CD4-positive, alpha-beta T cell treated with Interleukin-15 for 1 hour (primary cell): ENCODE measurements at regions not wholly inside any gene's neighbourhood (a gene's known extent, or its start where the extent isn't known, plus 50 kb on each side); places are given as distances from the start of the nearest gene placed in this dataset.

Source experiments
- DNase-seq: peaks from one replicate; pipeline ENCODE4 v3.0.0-alpha.2; 2020

DNA sequence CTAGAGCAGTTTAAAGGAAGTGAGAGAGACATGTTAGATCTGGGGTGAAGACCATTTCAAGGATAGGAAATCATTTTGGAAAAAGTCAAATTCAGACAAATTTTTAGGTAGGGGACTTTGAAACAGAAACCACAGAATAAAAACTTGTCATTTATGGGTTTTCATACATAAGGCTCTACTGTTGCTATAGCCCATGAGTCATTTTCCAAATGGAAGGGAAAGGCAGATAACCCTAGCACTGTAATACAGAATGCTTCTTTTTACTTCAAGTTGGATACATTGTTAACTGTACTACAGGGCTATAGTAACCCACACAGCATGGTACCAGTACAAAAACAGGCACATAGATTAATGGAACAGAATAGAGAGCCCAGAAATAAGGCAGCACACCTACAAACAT is 455.4 kb downstream of the EBF1 start:
- DNase-seq: no peak

DNA sequence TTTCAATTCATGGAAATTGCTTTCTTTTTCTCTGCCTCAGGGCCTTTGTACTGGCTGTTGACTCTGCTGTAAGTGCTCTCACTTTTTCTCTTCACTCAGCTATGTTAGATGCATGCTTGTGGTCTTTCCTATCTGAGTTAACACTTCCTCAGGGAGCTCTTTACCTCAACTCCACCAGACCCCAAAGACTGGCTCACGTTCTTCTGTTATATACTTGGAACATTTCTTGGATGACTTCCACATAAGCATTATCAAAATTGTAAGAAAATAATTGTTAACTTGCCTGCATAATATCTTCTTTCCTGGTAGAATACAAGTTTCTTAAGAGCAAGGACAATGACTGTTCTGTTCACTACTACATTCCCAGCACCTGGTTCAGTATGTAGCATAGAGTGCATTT is 455.9 kb downstream of the EBF1 start:
- DNase-seq: no peak

DNA sequence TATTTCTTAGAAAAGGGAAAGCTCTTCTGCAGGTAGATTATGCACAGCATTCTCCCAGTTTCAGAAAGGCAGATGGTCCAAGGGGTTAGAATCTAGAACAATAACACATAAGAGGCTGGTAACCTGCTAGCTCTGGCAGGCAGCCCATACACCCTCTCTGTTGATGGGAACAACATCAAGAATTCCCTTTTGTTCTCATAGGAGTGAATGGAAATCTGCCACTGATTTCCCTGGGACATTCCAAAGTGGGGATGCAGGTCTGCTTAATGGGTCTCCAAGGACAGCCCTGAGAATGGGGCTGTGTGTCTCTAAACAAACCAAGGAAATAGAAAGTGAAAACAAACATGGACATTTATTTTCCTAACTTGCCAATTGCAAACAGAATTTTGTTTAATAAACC is 456.8 kb downstream of the EBF1 start:
- no peak for DNase-seq

DNA sequence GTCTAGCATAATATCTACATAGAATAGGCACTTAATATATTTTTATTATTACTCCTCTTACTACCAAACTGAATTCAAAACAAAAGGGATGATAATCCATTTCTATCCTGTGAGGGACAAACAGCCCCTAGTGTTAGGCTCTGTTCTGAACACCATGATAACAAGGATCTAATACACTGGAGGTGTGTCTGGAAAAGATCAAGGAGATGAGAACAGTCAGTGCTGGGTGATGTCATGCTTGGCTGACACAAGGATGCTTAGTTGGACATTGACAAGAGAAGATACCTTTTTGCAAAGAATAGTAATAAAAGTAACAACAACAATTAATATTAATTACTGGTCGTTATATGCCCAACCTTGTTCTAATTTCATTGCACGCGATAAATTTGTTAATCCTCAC is 458.7 kb downstream of the EBF1 start:
- DNase-seq: no peak

DNA sequence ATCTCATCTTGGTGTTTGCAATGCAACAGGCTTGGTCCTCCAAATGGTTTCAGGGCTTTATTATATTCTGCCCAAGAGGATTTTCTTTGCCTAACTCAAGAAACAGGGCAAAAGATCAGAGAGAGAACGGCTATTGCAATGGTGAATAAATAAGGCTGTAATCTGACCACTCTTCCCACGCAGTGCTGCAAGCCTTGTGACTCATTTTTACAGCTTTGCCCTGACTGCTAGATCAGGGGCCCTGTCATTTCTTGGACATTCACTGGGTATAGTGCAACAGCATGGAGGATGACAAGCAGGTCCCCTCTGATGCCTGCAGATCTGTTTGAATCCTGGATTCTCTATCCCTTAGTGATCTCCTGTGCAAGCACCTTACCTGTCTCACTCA is 459.1 kb downstream of the EBF1 start:
- no peak for DNase-seq

DNA sequence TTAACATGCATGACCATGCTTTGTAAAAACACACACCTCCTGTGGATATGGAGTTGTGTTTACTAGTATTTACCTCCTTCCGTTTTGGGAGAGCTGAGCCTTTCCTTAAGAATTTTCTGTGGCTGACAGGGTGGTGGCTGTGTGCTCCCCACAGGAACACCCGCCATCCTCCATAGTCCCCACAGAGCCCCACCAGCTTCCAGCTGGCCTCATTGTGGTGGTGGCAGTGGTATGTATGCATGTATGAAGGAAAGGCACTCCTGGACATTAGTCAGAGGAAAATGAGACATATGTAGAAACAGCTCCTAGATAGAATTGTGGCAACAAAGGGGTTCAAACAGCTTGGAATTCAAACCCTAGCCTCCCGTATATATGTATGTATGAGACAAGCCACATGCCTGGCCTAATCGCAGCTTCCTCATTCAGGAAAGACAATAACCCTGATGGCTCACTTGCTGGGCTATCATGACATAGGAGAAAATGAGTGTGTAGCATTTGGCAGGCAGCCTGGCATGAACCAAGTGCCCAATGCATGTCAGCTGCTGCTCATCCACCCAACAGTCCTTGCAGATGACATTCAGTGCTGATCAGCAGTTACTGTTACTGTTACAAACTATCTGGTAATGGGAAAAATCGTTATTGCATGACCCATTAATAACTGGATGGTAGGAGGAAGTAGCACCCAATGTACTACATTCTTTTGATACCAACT is 459.7 kb downstream of the EBF1 start:
- no peak for DNase-seq

DNA sequence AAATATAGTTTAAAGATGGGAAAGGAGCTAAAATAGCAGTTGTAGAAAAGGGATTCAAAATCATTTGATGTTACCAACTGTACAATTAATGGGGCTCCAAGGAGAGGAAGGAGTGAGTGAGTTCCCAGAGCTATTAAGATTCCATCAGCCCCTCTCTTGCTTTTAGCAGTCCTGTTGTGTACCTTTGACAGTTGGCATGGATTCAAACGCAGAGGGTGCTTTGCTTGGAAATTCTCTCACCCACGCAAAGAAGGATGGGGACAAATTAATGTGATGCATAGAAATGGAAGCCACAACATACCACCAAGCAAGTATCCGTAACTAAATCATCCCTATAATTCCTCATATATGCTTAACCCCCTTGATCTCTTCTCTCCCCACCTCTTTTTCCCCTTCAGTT is 461.3 kb downstream of the EBF1 start:
- DNase-seq: no peak

DNA sequence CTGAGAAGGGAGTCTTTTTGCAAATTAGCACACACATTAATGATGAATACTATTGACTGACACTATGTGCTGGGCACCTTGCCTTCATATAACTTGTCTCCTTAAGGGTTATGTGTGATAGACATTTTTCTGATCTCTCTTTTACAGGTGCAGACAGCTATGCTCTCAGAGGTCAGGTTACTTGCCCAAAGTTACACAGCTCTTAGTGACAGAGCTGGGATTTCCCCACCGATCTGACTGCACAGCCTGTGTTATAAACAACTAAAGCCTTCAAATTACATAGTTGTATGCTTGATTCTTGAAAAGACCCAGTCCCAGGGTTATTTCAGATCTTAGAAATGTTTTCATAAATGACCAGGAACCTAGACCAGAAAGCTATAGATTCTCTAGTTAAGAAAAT is 462.7 kb downstream of the EBF1 start:
- DNase-seq: no peak

DNA sequence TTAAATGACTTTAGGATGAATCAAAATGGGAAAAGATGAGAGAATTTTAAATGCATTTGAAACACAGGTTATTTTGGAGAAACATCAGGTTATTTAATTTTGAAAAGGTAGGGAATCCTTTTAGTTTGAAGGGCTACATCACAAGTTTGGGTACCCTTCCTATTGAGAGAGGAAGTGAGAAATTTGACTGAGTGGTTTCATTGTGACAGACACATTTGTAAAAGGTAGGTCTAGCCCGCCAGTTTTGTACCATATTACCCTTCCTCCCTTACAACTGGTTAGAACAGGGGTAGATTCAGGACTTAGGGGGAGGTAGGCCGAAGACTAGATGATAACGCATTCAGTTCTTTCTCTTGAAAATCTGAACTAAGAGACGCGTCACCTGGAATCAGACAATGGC is 464.2 kb downstream of the EBF1 start:
- no peak for DNase-seq

DNA sequence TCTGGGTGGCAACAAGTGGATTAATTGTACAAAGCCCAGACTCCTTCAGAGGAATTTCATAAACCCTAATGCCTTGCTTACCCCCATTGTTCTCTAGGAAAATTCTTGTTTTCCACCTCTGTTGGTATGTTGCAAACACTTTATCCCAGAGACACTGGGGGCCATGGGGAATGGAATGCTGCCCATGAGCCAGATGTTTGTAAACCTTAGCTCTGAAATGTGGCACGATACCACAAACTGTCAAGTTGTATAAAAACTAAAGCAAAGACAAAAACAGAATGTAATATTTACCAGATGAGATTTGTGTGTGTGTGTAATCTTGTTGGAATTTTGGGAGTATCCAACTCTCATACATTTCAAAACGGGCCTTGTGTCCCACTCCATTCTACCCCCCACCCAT is 465.0 kb downstream of the EBF1 start:
- no peak for DNase-seq

DNA sequence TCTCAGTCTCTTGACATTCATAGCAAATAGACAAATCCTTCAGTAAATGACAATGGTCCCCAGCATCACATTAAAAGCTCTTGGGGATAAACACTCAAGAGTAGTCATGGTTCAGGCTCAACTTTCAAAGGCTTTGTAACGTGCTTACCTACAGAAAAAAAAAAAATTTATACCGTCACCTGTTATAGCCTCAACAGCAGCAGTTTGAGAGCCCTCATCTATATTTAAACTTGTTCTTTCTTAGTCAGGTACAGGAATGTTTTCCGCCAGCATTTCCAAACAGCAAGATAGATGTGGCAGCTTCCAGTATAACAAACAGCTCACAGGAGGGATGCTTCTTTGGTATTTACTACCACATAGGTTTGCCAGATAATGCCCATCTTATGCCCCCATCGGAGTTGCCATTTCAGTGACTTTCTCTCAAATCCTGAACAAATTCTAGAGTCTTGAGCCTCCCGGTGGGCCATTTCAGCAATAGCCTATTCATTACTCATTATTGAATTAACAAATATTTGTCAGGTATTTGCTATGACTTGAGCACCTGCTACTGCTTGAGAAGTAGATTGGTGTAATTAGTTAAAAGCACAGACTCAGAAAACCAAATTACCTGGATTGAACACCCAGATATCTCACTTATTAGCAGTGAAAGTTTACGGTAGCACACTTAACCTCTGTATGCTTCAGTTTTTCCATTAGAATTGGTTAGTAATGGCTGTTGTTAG is 470.0 kb downstream of the EBF1 start:
- DNase-seq: no peak

DNA sequence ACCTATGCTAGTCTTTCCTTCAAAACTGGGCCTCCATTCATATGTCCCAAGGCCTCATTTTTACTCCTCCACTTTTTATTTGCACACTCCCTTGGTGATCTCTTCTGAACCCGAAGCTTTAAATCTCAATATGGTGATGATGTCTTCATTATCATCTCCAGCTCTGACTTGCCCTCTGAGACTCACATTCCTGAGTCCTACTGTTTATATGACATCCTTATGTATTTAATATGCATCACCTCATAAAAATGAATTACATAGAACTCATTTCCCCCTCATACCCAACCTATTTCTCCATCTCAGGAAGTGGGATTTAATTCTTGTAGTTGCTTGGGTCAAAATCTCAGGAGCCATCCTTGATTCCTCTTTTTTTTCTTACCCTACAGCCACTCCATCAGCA is 473.0 kb downstream of the EBF1 start:
- no peak for DNase-seq

DNA sequence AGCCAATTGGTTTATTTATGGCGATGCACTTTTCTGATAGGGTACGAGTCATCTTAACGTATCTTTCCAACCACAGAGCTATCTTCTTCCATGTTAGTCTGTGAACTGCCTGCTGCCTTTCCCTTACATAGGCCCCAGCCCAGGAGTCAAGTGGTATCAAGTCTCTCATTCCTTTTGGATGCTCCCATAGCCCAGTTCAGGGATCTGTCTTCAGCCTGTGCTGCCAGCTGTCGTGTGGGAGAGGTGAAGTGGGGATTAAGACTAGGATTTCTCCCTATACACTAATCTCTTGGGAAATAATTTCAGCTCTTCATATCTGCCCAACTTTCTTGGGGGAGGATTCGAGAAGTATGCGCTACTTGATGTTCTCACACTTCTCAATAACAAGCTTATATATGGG is 475.7 kb downstream of the EBF1 start:
- DNase-seq: no peak

DNA sequence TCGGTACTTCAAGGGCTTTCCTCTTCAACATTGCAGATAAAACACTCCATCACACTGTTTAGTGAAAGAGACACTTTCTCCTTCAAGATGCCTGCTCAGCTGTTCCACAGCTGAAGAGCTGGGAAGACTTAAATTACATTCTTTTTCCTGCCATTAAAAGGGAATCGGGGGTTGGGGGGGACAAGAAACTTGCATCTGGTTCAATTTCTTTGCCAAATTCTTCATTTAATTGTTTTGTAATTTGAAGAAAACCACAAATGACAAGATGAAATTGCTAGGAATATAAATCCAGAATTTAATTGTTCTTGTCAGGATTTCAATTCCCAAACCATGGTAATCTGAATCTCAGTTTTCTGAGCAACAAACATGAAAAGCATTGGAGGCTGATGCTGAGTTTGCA is 478.3 kb downstream of the EBF1 start:
- DNase-seq: no peak

DNA sequence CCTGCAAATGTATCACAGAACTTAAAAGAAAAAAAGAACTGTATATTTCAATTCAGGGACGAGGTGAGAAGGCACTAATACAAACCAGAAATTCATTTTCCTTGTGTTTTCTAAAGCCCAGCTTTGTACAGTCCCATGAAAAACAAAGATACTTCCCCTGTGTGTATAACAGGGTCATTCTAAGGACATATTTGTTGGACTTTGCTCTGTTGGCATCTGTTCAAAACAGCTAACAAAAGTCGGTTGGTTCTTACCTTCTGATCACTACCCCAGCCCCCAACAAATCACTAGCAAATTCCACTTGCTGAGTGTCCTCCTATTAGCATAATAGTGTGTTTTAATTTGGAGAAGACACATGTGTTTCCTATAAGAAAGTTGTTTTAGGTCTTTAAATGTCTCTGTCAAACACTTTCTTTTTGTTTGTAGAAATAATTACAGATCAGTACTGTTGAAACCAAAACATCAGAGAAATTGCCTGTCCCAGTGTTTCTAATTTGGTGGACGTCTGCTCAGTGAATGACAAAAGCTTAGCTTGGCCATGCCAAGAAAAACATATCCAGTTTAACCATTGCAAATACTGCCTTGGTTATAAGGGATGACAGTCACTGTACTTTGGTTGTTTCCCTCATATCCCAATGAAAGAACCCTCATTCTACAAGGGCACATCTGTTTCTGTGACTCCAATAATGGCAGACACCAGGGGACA is 480.5 kb downstream of the EBF1 start:
- DNase-seq: no peak

DNA sequence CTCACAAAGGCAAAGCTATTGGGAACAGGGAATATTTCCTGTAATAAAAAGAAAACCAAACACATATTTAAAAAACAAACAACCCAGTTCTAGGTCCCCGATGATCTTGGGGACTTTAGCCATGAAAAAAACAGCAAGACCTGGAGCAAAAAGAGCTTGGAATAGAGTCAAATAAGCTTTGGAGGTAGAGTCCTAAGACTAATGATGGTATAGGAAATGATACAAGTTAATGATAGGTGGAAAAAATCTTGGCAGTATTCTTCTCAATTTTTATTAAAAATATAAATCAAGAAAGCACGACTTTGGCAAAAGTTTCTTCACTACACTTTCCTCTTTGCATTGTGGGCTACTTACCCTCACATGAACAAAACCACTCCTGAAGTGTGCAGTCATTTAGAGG is 481.5 kb downstream of the EBF1 start:
- no peak for DNase-seq

DNA sequence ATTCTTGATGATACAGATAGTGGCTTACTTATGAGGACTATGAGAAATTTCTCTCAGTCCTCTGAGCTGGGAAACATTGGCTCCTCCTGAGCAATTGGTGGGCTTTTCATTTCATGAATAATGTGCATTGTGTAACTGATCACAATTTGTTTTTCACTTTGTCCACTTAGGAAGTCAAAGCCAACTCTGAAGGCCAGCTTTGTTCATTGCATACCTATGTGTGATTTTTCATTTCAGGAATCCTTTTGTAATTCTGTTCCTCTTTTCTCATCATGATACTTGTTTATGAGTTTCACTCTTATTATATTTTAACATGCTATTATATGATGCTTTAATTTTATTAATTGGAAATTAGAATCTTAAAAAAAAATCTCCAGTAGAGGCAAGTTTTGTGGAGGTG is 483.0 kb downstream of the EBF1 start:
- DNase-seq: no peak

DNA sequence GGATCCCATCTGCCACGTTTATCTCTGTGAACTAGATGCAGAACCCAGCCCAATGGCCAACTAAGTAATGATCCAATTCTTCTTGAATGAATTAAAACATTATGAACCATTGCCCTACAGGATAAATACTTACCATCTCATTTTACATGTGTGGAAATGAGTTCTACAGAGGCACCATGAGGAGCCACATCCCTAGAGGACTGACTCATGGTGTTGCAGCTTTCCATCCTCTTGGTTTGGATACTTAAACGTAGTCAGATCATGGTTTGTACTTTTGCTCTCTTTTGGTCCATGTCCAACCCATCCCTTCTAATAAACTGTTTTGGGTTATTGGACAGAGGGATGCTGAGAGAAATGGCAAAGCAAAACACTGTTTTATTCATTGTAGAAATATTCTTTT is 484.8 kb downstream of the EBF1 start:
- DNase-seq: no peak

DNA sequence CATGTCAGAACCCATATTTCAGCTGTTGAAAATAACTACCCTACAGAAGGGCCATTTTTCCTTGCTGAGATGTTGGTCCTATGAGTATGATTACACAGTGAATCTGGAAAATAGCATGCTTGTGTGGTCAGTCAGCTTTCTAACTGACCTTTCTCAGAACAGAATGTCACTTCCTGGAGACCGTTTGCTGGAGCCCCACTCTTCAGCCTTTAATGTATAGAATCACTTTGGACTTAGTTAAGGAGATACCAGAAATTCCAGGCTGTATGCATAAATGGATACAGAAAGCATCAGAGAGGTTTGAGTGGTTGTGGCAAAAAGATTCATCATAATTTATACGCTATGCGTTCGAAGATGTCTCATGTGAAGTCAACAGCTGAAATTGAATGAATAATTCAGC is 488.1 kb downstream of the EBF1 start:
- DNase-seq: no peak

DNA sequence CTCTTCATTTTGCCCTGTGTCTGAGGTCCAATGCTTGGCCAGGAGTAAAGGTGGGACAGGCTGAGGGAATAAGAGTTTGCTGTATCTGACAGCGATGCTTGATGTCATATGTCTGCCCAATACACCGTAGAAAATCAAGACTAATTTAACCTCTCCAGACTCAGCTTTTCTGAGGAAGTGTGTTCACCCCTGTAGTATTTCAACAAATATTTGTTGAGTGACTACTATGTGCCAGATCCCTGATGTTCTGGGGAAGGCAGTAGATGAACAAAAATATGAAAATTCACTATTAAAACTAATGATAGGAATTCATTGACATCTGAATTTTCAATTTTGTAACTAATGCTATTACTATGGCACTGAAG is 489.7 kb downstream of the EBF1 start:
- no peak for DNase-seq

DNA sequence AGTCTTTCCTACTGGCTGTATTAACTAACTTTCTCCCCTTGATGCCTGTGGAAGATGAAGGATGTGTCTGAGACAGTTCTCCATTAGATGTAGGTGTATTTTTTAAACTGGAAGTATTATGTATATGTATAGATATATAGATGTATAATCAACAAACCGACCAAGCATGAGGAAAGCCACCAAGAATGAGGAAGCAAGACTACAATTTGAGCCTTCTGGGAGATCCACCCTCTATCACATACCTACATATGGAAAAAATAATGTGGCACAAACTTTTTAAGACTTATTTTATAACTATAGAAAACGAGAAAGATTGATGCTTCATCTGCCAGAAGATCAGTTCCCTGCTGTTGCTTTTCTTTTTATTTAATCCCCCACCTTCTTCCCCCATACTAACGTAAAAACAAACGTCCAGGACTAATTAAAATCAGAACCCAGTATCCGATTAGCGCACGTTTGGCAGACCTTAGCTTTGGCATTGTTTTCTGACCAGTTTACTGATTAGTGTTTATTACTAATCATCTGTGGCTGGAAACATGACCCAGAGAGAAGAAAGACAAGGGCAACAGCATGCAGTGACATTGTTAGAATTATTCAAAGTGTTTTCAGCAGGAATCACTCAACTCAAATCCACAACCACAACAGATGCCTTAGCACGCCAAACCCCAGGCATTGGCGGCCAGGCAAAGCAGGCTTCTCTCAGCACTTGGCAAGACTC is 490.2 kb downstream of the EBF1 start:
- DNase-seq: no peak

DNA sequence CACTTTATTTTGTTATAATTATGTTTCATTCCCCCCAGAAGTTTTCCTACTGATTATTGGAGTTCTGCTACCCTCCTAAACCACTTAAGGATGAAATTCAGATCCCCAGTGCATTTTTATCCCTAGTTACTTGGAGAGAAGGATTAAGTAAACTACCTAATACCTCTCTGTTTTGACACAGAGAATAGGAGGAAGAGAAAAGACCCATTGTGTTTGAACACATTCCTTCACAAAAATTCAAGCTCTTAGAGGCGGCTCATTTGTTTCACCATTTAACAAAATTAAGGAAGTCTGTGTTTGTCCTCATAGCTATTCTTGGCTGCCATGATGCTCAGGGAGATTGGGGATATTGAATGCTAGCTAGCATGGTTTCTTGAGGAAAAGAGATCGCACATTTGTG is 492.6 kb downstream of the EBF1 start:
- no peak for DNase-seq

DNA sequence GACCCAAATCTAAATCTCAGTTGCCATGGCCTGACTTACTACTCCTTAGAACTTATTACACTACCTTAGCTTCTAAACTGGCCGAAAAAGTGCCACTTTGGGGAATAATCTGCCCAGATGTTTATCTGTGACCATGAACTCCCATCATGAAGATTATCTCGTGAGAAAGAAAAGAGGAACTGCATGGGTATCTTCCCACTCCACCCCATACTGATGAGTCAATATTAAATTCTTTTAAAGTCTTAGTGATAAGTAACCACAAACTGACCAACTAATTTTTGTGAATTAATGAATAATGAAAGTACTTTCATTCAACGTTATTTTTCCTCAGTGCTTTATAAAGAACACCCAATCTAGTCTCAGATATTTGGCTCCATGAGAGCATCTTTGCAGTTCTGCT is 493.5 kb downstream of the EBF1 start:
- DNase-seq: no peak

DNA sequence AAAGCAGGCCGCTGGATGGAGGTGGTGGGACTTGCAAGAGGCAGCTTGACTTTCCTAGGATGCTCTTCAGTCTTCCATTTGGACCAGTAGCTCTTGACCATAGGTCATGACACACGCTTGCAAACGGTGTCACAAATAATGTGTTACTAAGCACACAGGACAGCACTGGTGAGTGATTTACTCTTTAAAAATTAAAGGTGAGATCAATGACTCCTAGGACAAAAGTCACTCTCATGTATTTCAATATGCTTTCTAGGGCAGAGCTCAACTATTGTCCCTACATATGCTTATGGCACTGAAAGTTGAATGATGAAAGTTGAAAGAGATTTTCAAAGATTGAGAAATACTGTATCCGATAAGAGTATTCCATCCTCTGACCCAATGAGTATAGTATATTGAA is 496.7 kb downstream of the EBF1 start:
- no peak for DNase-seq
